ENCODE measurements at regions not wholly inside any gene's neighbourhood (a gene's known extent, or its start where the extent isn't known, plus 50 kb on each side); places are given as distances from the start of the nearest gene placed in this dataset.

DNA sequence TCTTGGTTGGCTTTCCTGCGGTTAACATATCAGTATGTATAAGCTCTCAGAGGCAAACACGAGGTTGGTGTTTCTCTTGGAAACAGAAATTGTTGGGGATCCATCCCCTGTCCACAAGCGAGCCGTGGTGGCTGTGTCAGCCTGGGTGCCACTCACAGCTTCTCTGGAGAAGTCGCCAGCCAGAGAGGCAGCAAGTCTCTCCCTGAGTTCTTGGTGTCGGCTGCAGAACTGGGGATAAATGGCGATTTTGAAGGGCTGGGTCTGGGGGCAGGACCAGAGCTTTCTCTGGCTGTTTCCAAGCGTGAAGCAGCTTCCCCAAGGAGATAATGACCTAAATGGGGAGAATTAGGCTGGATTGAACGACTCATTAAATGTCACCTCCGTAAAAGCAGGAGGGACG, 335.3 kb downstream of the GLRX3 start:
- H3K9me3 ChIP-seq (ENCODE audit: insufficient read depth, low read depth, low read length) = peaks cover 21% of the 10 kb centered on the region; the same call in 1 of the 2 replicates

DNA sequence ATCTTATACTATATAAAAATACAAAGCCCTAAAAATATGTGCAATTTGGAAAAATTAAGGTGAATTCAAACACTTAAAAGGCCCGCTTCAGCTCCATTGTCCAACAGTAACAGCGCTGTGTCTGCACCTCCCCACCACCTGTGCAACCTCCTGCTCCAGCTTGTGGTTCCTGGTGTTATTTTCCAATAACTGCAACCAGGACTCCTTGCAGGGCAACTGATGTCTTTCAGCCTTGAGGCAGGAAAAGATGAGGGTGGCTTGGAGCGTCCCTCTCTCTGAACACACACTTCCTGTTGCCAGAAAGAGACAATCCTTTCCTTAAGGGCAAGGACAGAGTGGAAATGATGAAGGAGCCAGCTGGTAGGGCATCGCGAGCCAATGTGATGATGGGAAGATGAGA, 336.0 kb downstream of the GLRX3 start:
- Histone ChIP-seq H3K4me2 (ENCODE audit: low read depth, low read length, poor library complexity, severe bottlenecking) (no peak overlapping the region), H3F3A (ENCODE audit: low read depth) (no peaks in the 10 kb centered on the region), H3K4me1 (ENCODE audit: insufficient read depth, low read length, poor library complexity, severe bottlenecking) (no peaks in the 10 kb centered on the region), H4K20me1 (ENCODE audit: insufficient read depth, low read length, poor library complexity, severe bottlenecking) (no peaks in the 10 kb centered on the region), H3K9me2 (replicated peaks; ENCODE audit: low read depth, low read length) (no peaks in the 10 kb centered on the region), H3K4me3 (ENCODE audit: low read length, poor library complexity, severe bottlenecking) (no peak overlapping the region), H3K9ac (ENCODE audit: low read depth, low read length, poor library complexity, severe bottlenecking) (no peak overlapping the region), H2AFZ (ENCODE audit: low read length) (no peak overlapping the region), H3K27me3 (ENCODE audit: insufficient read depth, low read length, poor library complexity, severe bottlenecking) (no peaks in the 10 kb centered on the region), H3K9me3 (ENCODE audit: insufficient read depth, low read depth, low read length) (peaks cover 28% of the 10 kb centered on the region; the same call in 1 of the 2 replicates), H3K79me2 (ENCODE audit: insufficient read depth, low read length) (no peaks in the 10 kb centered on the region), H3K36me3 (ENCODE audit: insufficient read depth, low read length) (no peaks in the 10 kb centered on the region)
- TF ChIP-seq, protein P1, sequence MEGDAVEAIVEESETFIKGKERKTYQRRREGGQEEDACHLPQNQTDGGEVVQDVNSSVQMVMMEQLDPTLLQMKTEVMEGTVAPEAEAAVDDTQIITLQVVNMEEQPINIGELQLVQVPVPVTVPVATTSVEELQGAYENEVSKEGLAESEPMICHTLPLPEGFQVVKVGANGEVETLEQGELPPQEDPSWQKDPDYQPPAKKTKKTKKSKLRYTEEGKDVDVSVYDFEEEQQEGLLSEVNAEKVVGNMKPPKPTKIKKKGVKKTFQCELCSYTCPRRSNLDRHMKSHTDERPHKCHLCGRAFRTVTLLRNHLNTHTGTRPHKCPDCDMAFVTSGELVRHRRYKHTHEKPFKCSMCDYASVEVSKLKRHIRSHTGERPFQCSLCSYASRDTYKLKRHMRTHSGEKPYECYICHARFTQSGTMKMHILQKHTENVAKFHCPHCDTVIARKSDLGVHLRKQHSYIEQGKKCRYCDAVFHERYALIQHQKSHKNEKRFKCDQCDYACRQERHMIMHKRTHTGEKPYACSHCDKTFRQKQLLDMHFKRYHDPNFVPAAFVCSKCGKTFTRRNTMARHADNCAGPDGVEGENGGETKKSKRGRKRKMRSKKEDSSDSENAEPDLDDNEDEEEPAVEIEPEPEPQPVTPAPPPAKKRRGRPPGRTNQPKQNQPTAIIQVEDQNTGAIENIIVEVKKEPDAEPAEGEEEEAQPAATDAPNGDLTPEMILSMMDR (conservative IDR thresholded peaks at IDR 0.05; ENCODE audit: low read length) = no peak
- TF ChIP-seq EZH2phosphoT487 (IDR thresholded peaks at IDR 0.05; ENCODE audit: borderline replicate concordance) = no peak

More for the DNA sequence above, 335.3 kb downstream of the GLRX3 start:
- no peaks in the 10 kb centered on the region for H3K9me2 ChIP-seq (replicated peaks; ENCODE audit: low read depth, low read length)
- H3K4me1 ChIP-seq (ENCODE audit: insufficient read depth, low read length, poor library complexity, severe bottlenecking) = no peaks in the 10 kb centered on the region
- no peak overlapping the region for H3K9ac ChIP-seq (ENCODE audit: low read depth, low read length, poor library complexity, severe bottlenecking)
- TF ChIP-seq, protein P1 (conservative IDR thresholded peaks at IDR 0.05; ENCODE audit: low read length) = no peak
- TF ChIP-seq EZH2phosphoT487 (IDR thresholded peaks at IDR 0.05; ENCODE audit: borderline replicate concordance) = no peak
- no peaks in the 10 kb centered on the region for H4K20me1 ChIP-seq (ENCODE audit: insufficient read depth, low read length, poor library complexity, severe bottlenecking)
- no peaks in the 10 kb centered on the region for H3K36me3 ChIP-seq (ENCODE audit: insufficient read depth, low read length)
- no peaks in the 10 kb centered on the region for H3K27me3 ChIP-seq (ENCODE audit: insufficient read depth, low read length, poor library complexity, severe bottlenecking)
- H3K79me2 ChIP-seq (ENCODE audit: insufficient read depth, low read length) = no peaks in the 10 kb centered on the region
- H3K4me2 ChIP-seq (ENCODE audit: low read depth, low read length, poor library complexity, severe bottlenecking) = no peak overlapping the region
- H3K4me3 ChIP-seq (ENCODE audit: low read length, poor library complexity, severe bottlenecking) = no peak overlapping the region
- no peaks in the 10 kb centered on the region for H3F3A ChIP-seq (ENCODE audit: low read depth)
- no peak overlapping the region for H2AFZ ChIP-seq (ENCODE audit: low read length)

DNA sequence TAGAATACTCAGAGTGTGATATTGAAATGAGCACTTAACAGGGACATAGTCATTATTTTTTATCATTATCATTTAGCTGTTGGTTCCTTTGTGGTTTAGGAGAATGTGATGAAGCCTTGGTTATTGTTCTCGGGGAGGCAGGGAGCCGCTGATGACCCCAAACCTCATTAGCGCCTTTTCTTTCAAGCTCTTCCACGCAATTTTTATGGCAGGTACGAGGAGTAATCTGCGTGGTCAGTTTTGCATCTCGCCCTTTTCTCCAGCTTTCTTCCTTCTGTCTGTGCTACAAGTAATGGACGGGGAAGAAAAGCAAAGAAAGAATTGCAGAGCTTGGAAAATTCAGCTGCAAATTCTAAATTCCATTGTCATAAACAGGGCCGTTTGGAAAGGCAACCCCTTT, 338.4 kb downstream of the GLRX3 start:
- no peaks in the 10 kb centered on the region for H3K79me2 ChIP-seq (ENCODE audit: insufficient read depth, low read length)
- H3F3A ChIP-seq (ENCODE audit: low read depth) = no peaks in the 10 kb centered on the region
- H3K9me2 ChIP-seq (replicated peaks; ENCODE audit: low read depth, low read length) = no peaks in the 10 kb centered on the region
- H3K4me1 ChIP-seq (ENCODE audit: insufficient read depth, low read length, poor library complexity, severe bottlenecking) = no peaks in the 10 kb centered on the region
- no peak overlapping the region for H3K4me2 ChIP-seq (ENCODE audit: low read depth, low read length, poor library complexity, severe bottlenecking)
- H3K4me3 ChIP-seq (ENCODE audit: low read length, poor library complexity, severe bottlenecking) = no peak overlapping the region
- peaks cover 28% of the 10 kb centered on the region; the same call in 1 of the 2 replicates for H3K9me3 ChIP-seq (ENCODE audit: insufficient read depth, low read depth, low read length)
- no peak overlapping the region for H3K9ac ChIP-seq (ENCODE audit: low read depth, low read length, poor library complexity, severe bottlenecking)
- no peak overlapping the region for H2AFZ ChIP-seq (ENCODE audit: low read length)
- H4K20me1 ChIP-seq (ENCODE audit: insufficient read depth, low read length, poor library complexity, severe bottlenecking) = no peaks in the 10 kb centered on the region
- H3K27me3 ChIP-seq (ENCODE audit: insufficient read depth, low read length, poor library complexity, severe bottlenecking) = no peaks in the 10 kb centered on the region
- TF ChIP-seq EZH2phosphoT487 (IDR thresholded peaks at IDR 0.05; ENCODE audit: borderline replicate concordance) = no peak
- TF ChIP-seq, protein P1 (conservative IDR thresholded peaks at IDR 0.05; ENCODE audit: low read length) = no peak
- no peaks in the 10 kb centered on the region for H3K36me3 ChIP-seq (ENCODE audit: insufficient read depth, low read length)
